Right renal pelvis (tissue), 4 donors: ENCODE measurements at regions not wholly inside any gene's neighbourhood (a gene's known extent, or its start where the extent isn't known, plus 50 kb on each side); places are given as distances from the start of the nearest gene placed in this dataset.
"Not testable (repeated sequence)": the region's sequence is repeated elsewhere in the genome, so short reads cannot be mapped to it uniquely, and the experiment has no call there.

ENCODE experiments used
- DNase-seq, 4 donors: peaks; one replicate each; pipeline ENCODE4 v3.0.0-alpha.2; 2013; ENCODE audit warnings: low read depth in 4 of 4, low spot score in 3 of 4, missing footprints in 1 of 4

DNA sequence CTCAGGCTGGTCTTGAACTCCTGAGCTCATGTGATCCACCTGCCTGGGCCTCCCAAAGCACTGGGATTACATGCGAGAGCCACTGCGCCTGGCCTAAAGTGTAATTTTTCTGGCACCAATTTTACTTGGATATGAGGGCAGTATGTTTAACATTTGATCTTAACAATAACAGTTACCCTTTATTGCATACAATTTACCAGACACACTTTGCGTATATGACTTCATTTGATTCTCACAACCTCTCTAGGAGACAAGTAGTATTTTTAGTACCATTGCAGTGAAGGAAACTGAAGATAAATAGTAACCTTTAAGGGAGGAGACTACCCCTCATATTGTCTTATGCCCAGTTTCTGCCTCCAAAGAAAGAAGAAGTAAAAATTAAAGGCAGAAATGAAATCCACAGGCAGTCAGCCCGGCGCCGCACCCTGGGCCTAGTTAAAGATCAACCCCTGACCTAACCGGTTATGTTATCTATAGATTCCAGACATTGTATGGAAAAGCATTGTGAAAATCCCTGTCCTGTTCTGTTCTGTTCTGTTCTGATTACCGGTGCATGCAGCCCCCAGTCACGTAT, 54.0 kb downstream of the CYP26A1 start:
- DNase-seq, result not testable (repeated sequence)

- no peak for DNase-seq
Measured at GRCh38 chr10:93131986-93132385, 58.3 kb downstream of the CYP26A1 start.

- no peak for DNase-seq
Measured at GRCh38 chr10:93138113-93138870, 64.6 kb downstream of the CYP26A1 start.

DNA sequence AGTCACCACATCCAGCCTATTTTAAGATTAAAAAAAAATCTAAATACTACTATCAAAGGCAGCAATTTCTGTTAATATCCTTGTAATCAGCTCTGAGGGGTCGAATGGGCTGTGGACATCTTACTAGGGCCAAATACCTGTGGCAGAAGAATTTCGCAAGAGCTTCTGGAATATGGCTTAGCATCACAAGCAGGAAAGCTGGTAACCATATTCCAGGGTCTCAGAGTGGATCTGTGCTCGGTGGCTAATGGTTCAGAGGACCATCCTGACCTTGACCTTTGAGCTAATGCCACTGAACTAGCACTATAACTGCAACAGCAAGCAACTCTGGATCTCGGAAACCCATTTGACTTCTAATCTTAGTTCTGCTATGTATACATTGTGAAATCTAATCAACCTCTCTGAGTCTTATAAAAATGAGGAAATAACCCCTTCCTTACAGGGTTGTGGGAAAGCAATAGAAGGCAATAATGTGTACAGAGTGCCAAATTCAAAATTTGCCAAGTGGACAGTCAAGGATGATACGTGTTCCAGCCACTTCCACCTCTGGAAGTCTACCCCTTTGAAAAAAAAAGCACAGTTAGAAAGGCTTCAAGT, 65.5 kb downstream of the CYP26A1 start:
- DNase-seq, result no peak

- DNase-seq, result no peak
Measured at GRCh38 chr10:93142534-93142933, 68.8 kb downstream of the CYP26A1 start.

GRCh38 chr10:93143281-93143680, 69.6 kb downstream of the CYP26A1 start:
- DNase-seq, result no peak

DNA sequence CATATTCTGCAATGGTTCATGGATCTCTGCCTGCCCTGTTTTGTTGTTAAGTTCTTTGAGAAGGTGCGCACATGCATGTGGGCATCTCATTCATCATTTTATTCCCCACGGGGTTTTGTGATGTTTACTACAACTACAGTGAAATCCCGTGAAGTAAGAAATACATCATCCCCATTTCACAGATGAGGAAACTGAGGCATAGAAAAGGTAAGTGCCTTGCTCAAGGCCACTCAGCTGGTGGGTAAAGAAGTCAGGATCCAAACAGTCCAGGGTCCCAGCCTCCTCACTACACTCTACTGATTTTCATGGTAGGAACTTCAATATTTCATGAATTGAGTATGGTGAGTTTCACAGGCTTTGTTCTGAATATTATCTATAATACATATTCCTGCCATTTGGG, 72.6 kb downstream of the CYP26A1 start:
- no peak for DNase-seq

- DNase-seq, result no peak
Measured at GRCh38 chr10:93147281-93147680, 73.6 kb downstream of the CYP26A1 start.

DNA sequence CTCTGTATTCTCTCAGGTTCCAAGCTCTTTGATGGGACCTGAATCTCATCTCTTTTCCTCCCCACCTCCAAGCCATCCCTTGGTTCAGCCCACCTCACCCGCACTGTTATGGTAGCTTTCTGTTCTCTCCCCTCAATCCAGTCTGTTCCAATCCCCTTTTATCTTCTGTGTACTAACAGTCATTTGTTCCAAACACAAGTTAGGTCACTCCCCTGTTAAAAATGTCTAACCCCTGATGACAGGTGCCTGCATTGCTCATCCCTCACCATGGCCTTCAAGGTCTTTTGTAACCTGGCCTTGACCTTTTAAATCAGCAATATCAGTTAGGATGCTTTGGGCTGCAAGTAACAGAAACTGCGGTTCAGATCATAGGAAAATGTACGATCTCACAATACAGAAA, 74.8 kb downstream of the CYP26A1 start:
- DNase-seq, result no peak

GRCh38 chr10:93149761-93150160, 76.1 kb downstream of the CYP26A1 start:
- no peak for DNase-seq

- no peak for DNase-seq
Measured at GRCh38 chr10:93150289-93150688, 76.6 kb downstream of the CYP26A1 start.

DNA sequence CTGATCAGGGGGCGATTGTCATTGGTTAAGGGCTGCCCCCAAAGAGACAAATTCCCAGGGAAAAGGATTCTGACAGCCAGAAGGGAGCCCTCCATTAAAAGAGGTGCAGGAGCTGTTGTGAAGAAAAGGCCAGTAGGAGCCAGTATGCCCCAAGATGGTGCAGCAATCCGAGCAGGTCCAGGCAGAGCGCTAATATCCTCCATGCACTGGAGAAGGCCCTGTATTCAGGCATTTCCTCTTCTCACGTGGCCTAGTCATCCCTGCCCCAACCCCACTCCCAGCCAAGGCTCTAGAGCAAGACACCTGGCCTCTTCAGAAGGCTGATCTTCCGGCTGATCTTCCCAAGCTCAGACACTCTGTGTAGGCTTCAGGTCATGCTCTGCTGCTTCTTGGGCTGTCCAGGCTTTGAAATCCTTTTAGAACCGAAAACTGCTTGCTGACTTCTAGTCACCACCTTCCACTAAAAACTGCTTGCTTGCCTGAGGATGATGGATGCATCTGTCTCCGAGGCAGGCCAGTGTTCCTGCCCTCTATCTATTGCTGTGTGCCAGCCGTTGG, 77.4 kb downstream of the CYP26A1 start:
- DNase-seq, result no peak

GRCh38 chr10:93152136-93152535, 78.4 kb downstream of the CYP26A1 start:
- no peak for DNase-seq

- DNase-seq, result no peak
Measured at GRCh38 chr10:93154531-93154930, 80.8 kb downstream of the CYP26A1 start.

GRCh38 chr10:93160140-93160539, 86.4 kb downstream of the CYP26A1 start:
- no peak for DNase-seq

DNA sequence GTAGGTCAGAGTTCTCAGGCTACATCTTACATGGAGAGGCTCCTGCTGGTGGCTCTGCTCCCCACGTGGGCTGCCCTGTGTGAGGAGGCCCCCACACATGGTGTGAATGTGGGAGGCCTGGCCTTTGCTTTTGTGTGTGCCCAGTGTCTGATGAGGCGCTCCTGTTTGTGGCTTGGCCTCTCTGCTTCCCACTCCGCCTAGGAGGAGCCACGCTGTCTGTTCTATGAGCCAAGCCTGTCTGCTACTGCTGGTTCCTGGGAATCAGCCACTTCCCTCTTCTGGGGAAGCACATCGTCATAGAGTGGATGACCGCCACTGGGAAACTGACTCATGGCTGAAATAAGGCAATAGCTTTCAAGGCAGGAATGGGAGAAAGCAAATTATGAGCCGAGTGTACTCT, 87.1 kb downstream of the CYP26A1 start:
- no peak for DNase-seq

- no peak for DNase-seq
Measured at GRCh38 chr10:93165367-93165766, 91.7 kb downstream of the CYP26A1 start.

- DNase-seq, result no peak
Measured at GRCh38 chr10:93166134-93166533, 92.4 kb downstream of the CYP26A1 start.

DNA sequence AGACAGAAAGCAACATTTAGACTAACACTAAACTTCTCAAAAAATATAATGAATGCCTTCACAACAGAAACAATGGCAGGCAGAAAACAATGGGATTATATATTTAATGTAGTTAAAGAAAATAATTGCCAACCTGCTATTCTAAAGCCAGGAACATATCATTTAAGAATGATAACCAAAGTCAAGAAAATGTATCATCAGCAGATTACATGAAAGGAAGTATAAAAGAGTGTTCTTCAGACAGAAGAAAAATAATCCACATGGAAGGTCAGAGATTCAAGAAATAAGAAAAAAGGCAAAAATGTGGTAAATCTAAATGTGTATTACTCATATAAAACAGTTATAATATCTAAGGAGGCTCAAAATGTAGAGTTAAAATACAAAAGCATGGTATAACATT, 98.1 kb downstream of the CYP26A1 start:
- DNase-seq, result no peak

GRCh38 chr10:93173967-93174845, 100.5 kb downstream of the CYP26A1 start:
- no peak for DNase-seq

DNA sequence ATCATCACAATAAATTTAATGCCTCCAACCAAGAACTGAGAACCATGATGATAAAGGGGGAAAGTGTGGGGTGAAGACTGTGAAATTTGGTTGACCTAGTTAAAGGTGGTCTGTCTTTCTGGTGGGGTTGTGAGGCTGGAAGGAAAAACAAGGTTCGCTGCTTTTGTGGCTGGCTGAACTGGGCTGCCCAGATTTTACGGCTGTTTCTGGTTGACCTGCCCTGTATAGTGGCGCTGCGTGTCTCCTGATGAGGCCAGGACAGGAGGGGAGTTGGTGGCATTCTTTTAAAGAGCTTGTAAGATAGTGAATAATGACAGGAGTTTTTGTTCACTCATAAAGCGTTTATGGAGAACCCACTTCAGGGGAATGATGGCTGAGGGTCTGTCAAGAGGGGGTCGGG, 101.8 kb downstream of the CYP26A1 start:
- DNase-seq, result no peak
